HG03565 (cell line): ENCODE measurements at regions not wholly inside any gene's neighbourhood (a gene's known extent, or its start where the extent isn't known, plus 50 kb on each side); places are given as distances from the start of the nearest gene placed in this dataset.
"Not testable (repeated sequence)": the region's sequence is repeated elsewhere in the genome, so short reads cannot be mapped to it uniquely, and the experiment has no call there.

ENCODE experiments used
- ATAC-seq: cut with Tn5 transposase; IDR thresholded peaks from one replicate; pipeline ENCODE4 v1.9.1; 2021; ENCODE audit warnings: mild to moderate bottlenecking, moderate library complexity; ENCODE audit not compliant: unreplicated experiment

DNA sequence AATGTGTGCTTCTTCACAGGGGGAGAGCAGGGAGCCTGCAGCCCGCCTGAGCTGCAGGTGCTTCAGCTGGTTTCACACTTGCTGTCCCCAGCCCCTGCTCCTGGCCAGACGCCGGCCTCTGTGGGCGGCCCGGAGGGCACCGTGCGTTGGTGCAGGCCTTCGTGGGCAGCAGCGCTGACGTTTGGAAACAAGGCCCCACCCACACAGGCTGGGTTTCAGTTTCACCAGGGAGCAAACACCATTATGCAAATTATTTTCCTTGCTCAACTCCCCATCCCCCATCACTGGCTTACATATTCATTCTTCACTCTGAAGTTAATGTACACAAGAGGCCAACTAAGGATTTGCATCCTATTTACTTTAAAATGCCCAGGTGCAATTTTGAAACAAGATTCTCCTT is 343.2 kb downstream of the BCL2L11 start:
- peak; percentile 69 for ATAC-seq

DNA sequence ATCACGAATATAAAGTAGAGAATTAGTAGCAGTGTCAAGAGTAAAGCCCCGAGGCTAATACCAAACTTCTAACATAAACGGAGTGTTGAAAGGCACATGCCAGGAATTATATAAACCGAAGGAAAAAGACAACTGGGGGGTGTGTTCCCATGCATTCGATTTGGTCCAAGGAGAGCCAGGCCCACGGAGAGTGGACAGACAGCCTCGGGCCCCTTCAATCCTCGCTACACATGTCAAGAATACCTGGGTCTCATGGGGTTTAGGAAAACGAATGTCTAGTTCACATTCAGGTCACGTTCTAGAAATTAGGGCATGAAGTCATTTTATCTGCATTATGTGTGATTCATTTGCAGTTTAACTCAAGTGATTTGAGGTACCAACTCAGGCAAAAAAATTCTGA is 343.7 kb downstream of the BCL2L11 start:
- not testable (repeated sequence) for ATAC-seq

DNA sequence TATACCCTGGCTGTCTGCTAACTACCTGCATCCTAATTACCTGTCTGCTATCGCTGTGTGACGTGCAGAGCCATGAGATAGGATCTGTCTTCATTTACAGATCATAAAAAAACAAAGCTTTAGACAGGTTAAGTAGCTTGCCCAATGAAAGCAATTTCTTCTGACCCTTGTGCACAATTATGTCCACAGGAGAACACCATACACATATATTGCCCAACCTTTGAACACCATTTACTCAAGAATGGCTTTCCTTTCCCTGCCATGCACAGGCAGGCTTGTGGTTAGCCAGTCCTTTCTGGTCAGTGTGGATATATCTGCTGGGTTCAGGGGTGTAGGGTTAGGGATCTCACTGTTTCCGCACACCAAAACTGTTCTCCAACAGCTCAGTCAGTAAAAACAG is 344.8 kb downstream of the BCL2L11 start:
- not testable (repeated sequence) for ATAC-seq

GRCh38 chr2:111466744-111467143 is 346.0 kb downstream of the BCL2L11 start:
- ATAC-seq = not testable (repeated sequence)

DNA sequence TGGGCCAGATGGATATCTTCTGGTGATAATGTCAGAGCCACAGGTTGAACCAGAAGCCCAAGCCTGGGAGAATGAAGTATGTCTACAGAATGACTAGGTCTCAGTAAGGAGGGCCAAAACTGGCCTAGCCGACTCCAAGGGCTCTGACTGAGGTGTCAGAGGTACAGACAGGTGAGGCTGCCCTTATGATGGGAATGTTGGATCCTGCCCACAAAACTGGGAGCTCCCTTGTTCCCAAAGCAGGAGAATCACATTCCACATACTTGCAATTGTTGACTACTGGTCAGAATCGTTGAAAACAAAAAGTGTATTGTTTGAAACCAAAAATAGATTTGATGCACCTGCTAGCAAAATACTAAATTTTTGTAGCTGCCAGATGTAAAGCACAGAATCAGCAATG is 350.2 kb downstream of the BCL2L11 start:
- ATAC-seq = not testable (repeated sequence)

DNA sequence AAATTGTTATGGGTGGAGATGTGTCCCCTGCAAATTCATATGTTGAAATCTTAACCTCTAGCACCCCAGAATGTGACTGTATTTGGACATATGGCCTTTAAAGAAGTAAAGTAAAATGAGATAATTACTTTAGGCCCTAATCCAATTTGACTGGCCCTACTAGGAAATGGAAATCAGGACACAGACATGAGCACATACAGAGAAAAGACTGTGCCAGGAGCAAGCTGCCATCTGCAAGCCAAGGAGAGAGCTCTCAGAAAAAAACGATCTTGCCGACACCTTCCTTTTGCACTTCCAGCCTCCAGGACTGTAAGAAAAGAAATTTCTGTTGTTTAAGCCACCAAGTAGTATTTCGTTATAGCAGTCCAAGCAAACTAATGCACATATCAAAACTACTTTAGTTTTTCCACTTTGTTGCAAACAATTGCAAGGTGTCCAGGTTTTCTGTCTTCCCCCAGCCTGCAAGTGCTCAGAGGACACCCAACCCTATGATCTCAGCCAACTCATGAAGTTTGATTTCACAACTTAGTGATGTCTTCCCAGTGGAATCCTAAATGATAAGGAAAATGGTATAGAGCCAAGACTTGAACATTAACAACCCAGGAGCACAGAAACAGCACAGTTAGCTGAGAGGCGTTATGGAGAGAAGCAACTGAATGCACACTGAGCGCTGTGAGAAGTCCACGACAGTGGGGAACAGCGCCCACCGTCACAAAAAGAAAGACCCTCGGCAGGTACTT is 351.2 kb downstream of the BCL2L11 start:
- ATAC-seq = not testable (repeated sequence)

DNA sequence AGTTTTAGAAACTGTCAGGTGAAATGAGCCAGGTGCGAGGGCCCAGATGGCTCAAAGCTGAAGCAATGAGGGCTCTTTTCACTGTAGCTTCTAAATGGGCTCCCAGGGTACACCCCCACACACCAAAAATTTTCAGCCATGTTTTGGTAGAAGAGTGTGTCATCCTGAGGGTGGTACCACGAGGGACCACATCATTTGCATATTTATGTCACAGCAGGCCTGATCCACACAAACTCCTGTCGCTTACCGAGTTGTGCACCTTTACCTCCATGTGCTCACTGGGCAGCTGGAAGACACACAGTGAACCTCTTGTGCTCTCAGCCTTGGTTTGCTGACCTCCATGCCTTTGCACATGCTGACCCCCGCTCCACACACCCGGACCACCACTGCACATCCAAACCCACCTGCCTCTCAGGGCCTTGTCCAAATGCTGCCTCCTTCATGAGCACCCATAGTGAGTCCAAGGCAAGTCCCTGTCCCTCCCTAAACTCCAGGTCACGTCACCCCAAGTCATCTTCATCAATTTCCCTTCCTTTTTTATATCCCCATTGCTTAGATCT is 352.2 kb downstream of the BCL2L11 start:
- not testable (repeated sequence) for ATAC-seq

- ATAC-seq = not testable (repeated sequence)
Measured at GRCh38 chr2:111473522-111473921, 352.8 kb downstream of the BCL2L11 start.

- ATAC-seq = not testable (repeated sequence)
Measured at GRCh38 chr2:111474198-111474705, 353.5 kb downstream of the BCL2L11 start.

- ATAC-seq = not testable (repeated sequence)
Measured at GRCh38 chr2:111478335-111478734, 357.6 kb downstream of the BCL2L11 start.

DNA sequence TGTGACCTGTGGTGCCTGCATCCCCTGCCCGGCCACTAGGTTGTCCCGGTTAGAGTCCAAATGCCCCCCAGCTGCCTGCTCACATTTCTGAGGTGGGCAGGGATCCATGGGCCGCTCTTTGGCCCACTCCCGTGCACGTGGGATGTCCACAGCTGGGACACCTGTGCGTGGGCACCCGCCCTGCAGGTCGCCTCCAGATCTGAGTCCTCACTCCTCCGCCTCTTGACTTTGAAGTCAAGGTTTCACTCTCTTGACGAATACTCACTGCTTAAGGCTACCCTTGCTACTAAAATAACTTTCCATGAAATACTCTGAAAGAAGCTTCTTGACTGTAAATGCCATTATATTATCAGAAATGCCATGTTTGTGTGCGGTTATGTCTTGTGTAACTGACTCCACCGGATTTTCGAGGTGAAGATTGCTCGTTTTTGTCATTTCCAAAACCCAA is 358.2 kb downstream of the BCL2L11 start:
- ATAC-seq = peak; percentile 61

GRCh38 chr2:111480016-111480625 is 359.4 kb downstream of the BCL2L11 start:
- ATAC-seq = not testable (repeated sequence)

DNA sequence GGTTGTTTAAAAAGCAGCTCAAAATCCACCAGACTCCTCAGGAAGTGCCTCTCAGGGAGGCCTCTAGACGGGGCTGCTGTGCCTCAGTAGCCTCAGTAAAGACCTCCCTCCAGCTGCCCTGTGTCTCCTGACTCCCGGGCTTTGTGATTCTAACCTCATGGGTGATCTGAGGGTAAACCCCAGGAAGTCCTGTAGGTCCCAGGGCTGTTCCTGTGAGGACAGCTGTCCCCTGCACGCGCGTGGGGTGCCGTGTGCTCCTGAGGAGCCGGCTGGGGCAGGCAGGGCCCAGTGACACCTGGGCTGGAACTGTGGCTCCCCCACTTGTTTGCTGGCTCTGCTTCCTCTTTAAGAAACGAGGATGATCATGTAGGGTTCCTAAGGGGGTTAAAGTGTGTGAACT is 359.9 kb downstream of the BCL2L11 start:
- not testable (repeated sequence) for ATAC-seq

DNA sequence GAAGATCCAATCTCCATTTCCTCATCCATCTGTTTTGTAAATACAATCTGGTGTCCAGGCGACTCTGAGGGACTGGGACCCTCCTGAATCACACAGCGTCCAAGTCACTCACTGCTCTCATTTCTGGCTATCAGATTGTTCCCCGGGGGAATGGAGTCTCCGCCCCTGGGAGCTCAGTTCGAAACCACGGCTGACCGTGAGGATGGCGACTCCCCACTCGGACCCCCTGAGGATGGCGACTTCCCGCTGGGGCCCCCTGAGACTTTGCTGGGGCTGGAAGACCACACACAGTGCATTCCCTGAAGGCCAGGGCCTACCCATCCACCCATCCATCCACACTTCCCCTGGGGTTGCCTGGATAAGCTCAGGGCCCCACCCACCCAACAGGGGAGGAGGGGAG is 360.5 kb downstream of the BCL2L11 start:
- not testable (repeated sequence) for ATAC-seq

GRCh38 chr2:111482987-111483679 is 362.4 kb downstream of the BCL2L11 start:
- ATAC-seq = peak; percentile 62

GRCh38 chr2:111484097-111484496 is 363.4 kb downstream of the BCL2L11 start:
- not testable (repeated sequence) for ATAC-seq

DNA sequence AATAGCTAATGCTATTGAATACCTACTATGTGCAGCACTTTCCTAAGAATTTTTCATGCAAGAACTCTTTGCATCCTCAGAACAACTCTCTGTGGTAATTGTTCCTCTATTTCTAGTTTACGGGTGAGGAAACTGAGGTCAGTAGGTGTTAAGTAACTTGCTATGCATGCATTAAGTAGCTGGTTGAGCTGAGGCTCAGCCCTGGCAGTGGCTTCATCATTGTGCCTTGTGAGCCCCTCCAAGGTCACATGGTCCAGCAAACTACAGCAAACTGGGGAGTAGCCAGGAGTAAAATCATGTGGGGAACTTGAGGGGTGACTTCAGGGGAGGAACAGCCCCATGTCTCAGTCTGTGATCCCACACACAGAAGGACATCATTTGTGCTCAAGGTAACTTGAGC is 365.2 kb downstream of the BCL2L11 start:
- not testable (repeated sequence) for ATAC-seq

DNA sequence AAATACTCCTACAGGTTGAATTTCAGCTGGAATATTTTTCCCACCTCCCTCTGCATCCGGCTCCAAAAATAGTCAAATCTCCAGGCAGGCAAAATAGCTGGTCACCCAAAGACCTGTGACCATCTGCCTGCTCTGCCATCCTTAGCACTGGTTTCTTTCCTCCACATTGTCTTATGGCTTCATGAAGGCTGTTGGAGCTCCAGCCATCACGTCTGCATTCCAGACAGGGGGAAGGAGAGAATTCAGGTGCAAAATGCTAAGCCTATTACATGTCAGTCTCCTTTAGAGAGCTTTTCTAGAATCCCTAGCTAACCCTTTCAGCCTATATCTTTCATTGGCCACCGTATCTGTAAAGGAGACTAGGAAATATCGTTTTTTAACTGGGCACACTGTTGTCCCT is 367.7 kb downstream of the BCL2L11 start:
- not testable (repeated sequence) for ATAC-seq

GRCh38 chr2:111489460-111489859 is 368.7 kb downstream of the BCL2L11 start:
- ATAC-seq = not testable (repeated sequence)

- ATAC-seq = not testable (repeated sequence)
Measured at GRCh38 chr2:111491181-111491580, 370.5 kb downstream of the BCL2L11 start.

- ATAC-seq = not testable (repeated sequence)
Measured at GRCh38 chr2:111491614-111492013, 370.9 kb downstream of the BCL2L11 start.
